ENCODE measurements at regions not wholly inside any gene's neighbourhood (a gene's known extent, or its start where the extent isn't known, plus 50 kb on each side); places are given as distances from the start of the nearest gene placed in this dataset.
A peak's percentile ranks its signal among the peaks of the same experiment; 100 is the strongest.
"Not testable (repeated sequence)": the region's sequence is repeated elsewhere in the genome, so short reads cannot be mapped to it uniquely, and the experiment has no call there.

- DNase-seq (ENCODE audit: low spot score), result no peak
Measured at GRCh38 chr3:74978684-74979083, 364.2 kb upstream of the CNTN3 start.

- DNase-seq (ENCODE audit: low spot score), result not testable (repeated sequence)
Measured at GRCh38 chr3:74985028-74985904, 370.8 kb upstream of the CNTN3 start.

- DNase-seq (ENCODE audit: low spot score), result no peak
Measured at GRCh38 chr3:74988095-74988494, 373.6 kb upstream of the CNTN3 start.

- no peak for DNase-seq (ENCODE audit: low spot score)
Measured at GRCh38 chr3:74992898-74993297, 378.4 kb upstream of the CNTN3 start.

GRCh38 chr3:75001330-75001729 is 386.9 kb upstream of the CNTN3 start:
- peak; percentile 1 for DNase-seq (ENCODE audit: low spot score)

- no peak for DNase-seq (ENCODE audit: low spot score)
Measured at GRCh38 chr3:75012791-75013331, 398.4 kb upstream of the CNTN3 start.

GRCh38 chr3:75014008-75014407 is 399.5 kb upstream of the CNTN3 start:
- DNase-seq (ENCODE audit: low spot score), result no peak

- no peak for DNase-seq (ENCODE audit: low spot score)
Measured at GRCh38 chr3:75015280-75015679, 400.8 kb upstream of the CNTN3 start.

- DNase-seq (ENCODE audit: low spot score), result no peak
Measured at GRCh38 chr3:75035146-75035545, 420.7 kb upstream of the CNTN3 start.

GRCh38 chr3:75042941-75043340 is 428.5 kb upstream of the CNTN3 start:
- peak; percentile 3 for DNase-seq (ENCODE audit: low spot score)

GRCh38 chr3:75048650-75049049 is 434.2 kb upstream of the CNTN3 start:
- no peak for DNase-seq (ENCODE audit: low spot score)

GRCh38 chr3:75049533-75049932 is 435.1 kb upstream of the CNTN3 start:
- no peak for DNase-seq (ENCODE audit: low spot score)

- no peak for DNase-seq (ENCODE audit: low spot score)
Measured at GRCh38 chr3:75059120-75059519, 444.7 kb upstream of the CNTN3 start.

- DNase-seq (ENCODE audit: low spot score), result no peak
Measured at GRCh38 chr3:75061806-75062205, 447.3 kb upstream of the CNTN3 start.

GRCh38 chr3:75075158-75075557 is 460.7 kb upstream of the CNTN3 start:
- no peak for DNase-seq (ENCODE audit: low spot score)

GRCh38 chr3:75076481-75076880 is 462.0 kb upstream of the CNTN3 start:
- DNase-seq (ENCODE audit: low spot score), result no peak

- DNase-seq (ENCODE audit: low spot score), result no peak
Measured at GRCh38 chr3:75078290-75078689, 463.8 kb upstream of the CNTN3 start.

GRCh38 chr3:75082845-75083244 is 468.4 kb upstream of the CNTN3 start:
- DNase-seq (ENCODE audit: low spot score), result no peak

- no peak for DNase-seq (ENCODE audit: low spot score)
Measured at GRCh38 chr3:75089841-75090240, 475.4 kb upstream of the CNTN3 start.

GRCh38 chr3:75101329-75102147 is 487.1 kb upstream of the CNTN3 start:
- peak; percentile 20 for DNase-seq (ENCODE audit: low spot score)

GRCh38 chr3:75110741-75111140 is 496.3 kb upstream of the CNTN3 start:
- no peak for DNase-seq (ENCODE audit: low spot score)

- no peak for DNase-seq (ENCODE audit: low spot score)
Measured at GRCh38 chr3:75115695-75116094, 501.2 kb upstream of the CNTN3 start.
